HK-2 (cell line): ENCODE measurements at regions not wholly inside any gene's neighbourhood (a gene's known extent, or its start where the extent isn't known, plus 50 kb on each side); places are given as distances from the start of the nearest gene placed in this dataset.

Experiments used
- DNase-seq: peaks from one replicate; pipeline ENCODE4 v3.0.0-alpha.2; 2018; ENCODE audit not compliant: unreplicated experiment

DNA sequence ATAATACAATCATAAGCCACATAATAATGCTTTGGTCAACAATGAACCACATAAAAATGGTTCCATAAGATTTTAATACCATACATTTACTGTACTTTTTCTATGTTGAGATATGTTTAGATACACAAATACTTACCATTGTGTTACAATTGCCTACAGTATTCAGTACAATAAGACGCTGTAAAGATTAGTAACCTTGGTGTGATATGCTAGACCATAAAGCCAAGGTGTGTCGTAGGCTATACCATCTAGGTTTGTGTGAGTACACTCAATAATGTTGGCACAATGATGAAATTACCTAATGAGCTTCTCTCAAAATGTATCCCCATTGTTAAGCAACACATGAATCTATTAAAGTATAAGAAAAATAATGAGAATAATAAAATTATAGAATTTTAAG, 662.3 kb downstream of the SATB2 start:
- DNase-seq, result no peak

DNA sequence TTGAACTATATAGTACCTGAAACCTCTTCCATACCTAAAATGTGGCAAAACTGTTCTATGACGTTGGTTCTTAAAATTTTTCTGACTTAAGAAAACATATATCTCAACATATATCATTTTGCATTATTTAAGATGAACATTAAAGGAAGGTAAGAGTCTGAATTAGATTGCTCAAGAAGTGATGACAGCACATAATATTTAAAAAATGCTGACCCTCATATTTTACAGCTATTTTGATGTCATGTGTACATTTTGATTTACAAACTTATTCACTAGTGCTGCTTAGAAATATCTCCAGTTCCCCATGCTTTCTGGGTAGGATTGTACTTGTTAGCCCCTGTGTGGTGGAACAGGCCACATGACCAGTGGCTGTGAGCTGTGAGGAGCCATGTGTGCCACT, 666.1 kb downstream of the SATB2 start:
- DNase-seq, result no peak

DNA sequence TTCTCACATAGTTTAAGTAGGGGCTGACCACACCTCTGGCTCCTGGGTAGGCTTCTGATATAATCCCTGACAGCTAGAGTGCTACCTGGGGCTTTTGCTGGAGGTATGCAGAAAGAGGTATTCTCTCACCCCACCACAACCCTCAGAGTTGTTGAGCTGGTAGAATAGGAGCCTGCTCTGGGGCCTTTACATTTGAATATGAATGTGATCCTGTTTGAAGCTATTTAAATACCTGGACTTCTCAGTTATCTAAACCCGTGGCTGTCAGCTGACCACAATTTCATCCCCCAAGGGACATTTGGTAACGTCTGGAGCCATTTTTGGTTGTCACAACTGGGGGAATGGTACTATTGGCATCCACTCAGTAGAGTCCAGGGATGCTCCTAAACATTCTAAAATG, 669.1 kb downstream of the SATB2 start:
- no peak for DNase-seq

DNA sequence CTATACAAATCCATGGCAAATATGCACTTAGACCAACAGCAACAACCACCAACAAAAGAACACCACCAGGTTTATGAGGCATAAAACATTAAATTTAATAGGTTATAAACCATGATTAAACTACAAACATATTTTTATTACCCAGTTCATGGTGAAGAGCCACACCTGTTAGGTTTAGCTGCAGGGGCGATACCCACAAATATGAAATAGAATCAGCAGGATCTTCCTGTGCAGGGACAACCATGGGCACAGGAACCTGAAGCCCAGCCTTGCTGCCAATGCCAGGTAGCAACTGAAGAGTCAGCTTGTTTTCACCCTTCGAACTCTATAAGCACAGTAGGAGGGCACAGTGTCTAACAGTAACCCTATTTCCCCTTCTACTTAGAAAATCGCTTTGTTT, 675.0 kb downstream of the SATB2 start:
- no peak for DNase-seq

GRCh38 chr2:198776616-198777406, 680.9 kb downstream of the SATB2 start:
- DNase-seq, result no peak

DNA sequence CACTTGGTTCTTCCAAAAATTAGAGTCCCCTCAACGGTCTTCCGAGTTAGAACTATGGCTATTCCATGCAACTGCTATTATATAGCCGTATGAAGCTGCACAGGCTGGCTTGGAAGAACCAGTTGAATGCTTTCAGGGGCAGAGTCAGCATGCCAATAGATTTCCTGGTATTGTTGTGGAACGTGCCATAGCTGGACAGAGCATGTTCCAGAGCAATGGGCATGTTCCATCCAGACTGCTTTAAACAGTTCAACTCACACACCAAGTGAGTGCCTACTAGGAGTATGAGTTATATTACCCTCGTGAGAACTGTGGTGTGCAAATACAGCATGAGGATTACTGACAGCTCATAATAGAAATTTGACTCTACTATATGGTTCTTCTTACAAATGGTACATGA, 682.0 kb downstream of the SATB2 start:
- DNase-seq, result no peak

DNA sequence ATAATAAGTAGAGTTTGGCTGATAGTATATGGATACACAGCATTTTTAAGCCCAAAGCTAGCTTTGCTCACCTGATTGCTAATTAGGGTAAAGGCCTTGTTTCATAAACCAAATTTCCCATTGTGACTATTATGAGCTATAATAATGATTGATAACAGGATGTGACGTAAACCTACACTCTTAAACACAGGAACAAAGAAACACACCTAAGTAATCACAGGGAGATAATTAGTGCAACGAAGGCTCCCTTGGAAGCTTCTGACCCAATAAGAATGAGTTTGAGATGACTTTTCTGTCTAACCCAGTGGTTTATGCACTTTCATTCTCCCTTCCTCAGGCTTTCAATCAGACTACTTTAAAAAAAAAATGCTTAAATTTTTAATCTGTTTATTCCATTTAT, 683.2 kb downstream of the SATB2 start:
- DNase-seq, result no peak

GRCh38 chr2:198767694-198768093, 690.0 kb downstream of the SATB2 start:
- DNase-seq, result no peak

GRCh38 chr2:198763793-198764192, 693.9 kb downstream of the SATB2 start:
- no peak for DNase-seq

- DNase-seq, result no peak
Measured at GRCh38 chr2:198762441-198762840, 695.3 kb downstream of the SATB2 start.

DNA sequence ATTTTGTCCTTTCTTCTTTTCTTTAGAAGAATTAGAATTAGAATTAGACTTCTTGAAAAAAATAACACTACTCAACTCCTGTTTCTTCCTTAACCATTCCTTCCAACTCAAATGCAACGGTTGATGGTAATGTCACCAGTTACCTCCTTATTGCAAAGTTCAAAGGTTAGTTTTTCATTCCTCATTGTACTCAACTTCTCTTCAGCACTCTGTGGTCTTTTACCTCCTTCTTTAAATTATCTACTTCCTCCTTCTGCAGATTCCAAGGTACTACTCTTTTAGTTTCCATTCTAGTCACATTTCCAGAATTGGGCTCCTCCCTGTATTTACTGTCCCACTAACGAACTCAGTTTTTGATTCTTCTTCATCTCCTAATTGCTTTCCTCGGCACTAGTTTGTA, 700.7 kb downstream of the SATB2 start:
- DNase-seq, result no peak

- DNase-seq, result no peak
Measured at GRCh38 chr2:198756166-198756565, 701.6 kb downstream of the SATB2 start.

DNA sequence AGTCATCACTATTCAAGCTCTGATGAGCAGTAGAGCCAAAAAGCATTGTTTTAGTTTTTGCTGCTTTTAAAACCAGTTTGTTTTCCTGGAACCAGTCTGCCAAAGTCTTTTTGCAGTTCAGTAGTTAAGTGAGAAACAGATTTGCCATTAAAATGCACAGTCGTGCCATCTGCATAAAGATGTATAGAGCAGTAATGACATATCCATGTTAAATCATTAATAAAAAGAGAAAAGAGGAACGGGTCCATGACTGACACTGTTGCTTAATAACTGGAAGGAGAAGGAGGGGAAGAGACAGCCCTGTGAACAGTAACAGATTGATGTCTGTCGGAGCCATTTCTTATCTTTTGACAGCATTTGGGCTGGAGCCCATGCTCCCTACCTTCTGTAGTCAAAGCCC, 704.6 kb downstream of the SATB2 start:
- no peak for DNase-seq

- no peak for DNase-seq
Measured at GRCh38 chr2:198749364-198749763, 708.4 kb downstream of the SATB2 start.

DNA sequence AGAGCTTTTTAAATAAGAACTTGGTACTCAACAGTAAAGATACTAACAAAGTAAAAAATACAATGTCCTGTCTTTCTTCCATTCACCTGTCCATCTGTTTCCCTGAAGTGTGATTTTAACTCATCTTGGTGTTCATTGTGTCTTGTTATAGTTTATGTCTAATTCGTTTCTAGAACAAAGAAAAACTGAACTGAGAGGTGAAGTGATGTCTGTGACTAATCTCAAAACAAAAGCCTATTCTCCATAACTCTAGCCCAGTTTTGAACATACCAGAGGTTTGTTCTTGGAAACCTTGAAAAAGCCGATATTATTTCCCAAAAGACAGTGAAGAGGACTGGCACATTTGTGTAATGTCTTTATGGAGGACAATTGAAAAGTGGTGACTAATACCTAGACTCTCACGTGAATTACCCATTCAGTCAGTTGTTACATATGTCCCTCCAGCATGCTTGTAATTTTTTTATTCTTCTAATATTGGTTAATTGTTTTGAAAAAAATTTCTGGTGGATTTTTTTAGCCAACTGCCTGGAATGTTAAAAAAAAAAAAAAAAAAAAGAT, 725.8 kb downstream of the SATB2 start:
- no peak for DNase-seq

DNA sequence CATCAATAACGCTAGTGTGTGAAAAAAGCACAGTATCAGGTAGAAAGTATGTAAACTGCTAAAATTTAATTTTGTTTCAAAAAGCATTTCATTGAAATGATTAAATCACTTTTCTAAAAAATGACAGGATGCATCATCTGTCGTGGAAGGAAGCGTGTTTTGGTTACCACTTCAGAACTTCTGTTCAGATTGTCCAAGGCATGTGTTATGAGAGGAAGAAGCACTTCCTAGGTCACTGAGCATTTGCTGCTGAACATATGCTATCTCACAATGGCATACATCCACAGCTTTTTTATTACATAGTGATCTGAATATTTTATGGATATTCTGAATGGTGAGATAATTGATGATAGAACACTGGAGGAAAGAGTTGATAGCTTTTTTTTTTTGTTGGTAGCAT, 737.5 kb downstream of the SATB2 start:
- no peak for DNase-seq

GRCh38 chr2:198717451-198717850, 740.3 kb downstream of the SATB2 start:
- no peak for DNase-seq

- DNase-seq, result no peak
Measured at GRCh38 chr2:198715302-198715835, 742.4 kb downstream of the SATB2 start.

DNA sequence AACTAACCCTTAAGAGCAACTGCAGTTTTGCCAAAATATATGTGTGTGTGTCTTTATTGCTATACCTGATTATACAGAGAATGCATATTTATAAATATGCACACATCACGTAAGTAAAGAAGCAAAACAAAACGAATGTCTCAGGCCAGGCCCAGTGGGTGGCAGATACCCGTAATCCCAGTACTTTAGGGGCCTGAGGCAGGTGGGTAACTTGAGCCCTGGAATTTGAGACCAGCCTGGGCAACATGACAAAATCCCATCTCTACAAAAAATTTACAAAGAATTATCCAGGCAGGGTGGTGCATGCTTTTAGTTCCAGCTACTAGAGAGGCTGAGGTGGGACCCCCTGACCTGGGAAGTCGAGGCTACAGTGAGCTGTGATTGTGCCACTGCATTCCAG, 745.3 kb downstream of the SATB2 start:
- no peak for DNase-seq

GRCh38 chr2:198711484-198711883, 746.3 kb downstream of the SATB2 start:
- DNase-seq, result no peak

- DNase-seq, result no peak
Measured at GRCh38 chr2:198710562-198710961, 747.2 kb downstream of the SATB2 start.

DNA sequence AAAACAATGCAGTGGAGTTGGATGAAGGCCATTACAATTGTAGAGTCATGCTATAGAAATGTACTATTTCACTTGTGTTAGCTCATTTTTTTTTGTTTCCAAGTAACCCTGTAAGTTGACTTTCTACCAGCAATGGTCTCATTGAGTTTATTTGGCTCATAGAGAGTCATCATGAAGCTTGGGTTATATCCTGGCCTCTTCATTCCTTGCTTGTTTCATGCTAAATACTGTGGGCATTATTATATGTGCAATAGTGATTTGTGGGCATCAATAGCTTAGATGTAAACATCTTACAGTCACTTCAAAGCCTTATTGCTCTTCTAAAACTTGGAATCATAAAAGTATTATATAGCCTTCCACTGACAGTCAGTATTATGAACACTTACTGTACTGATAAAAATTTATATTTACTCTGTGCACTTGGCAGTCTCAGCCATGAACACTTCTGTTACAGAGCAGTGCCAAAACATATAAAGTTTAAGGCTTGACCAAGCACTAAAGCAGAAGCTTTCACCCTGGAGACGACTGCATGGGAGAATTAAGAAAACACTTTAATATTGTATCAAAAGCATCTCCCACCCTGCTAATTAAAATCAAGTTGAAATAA, 751.2 kb downstream of the SATB2 start:
- no peak for DNase-seq

DNA sequence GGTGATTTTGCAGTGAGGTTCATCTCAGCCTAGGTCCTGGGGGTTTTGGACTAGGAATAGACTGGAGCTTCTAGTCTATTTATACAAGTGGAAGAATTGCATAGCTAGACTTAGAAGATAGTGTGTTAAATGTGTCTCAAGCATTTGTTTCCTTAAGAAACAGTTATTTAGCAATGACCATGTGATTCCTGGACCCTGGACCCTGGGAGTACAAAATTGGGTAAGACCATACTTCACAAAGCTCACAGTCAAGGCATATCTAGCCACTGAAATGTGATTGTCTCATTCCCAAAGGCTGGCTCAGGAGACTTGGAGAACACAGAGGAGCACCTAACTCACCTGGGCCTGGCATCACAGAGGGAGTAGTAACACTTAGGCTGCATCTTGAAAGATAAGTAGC, 754.5 kb downstream of the SATB2 start:
- no peak for DNase-seq
